Smooth muscle cell (in vitro differentiated cells): ENCODE measurements at regions not wholly inside any gene's neighbourhood (a gene's known extent, or its start where the extent isn't known, plus 50 kb on each side); places are given as distances from the start of the nearest gene placed in this dataset.
"Not testable (repeated sequence)": the region's sequence is repeated elsewhere in the genome, so short reads cannot be mapped to it uniquely, and the experiment has no call there.

Source experiments
- DNase-seq: peaks from one replicate; lab custom pipeline; 2025; ENCODE audit not compliant: unreplicated experiment; lab: John Stamatoyannopoulos, UW
- H2AFZ ChIP-seq: fragments of 200-600 bp; sonication (generic); 2 replicates; pipeline ENCODE4 v1.6.0; 2016; ENCODE audit warnings: antibody characterized with exemption, low read depth, mild to moderate bottlenecking
- H3F3A ChIP-seq: fragments of 200-600 bp; sonication (generic); 2 replicates; pipeline ENCODE4 v1.6.0; 2017; ENCODE audit warnings: antibody characterized with exemption, low read depth
- H3K27ac ChIP-seq: fragments of 200-600 bp; sonication (generic); 2 replicates; pipeline ENCODE4 v1.5.1; 2016; ENCODE audit warnings: low read depth, mild to moderate bottlenecking
- H3K27me3 ChIP-seq: fragments of 200-600 bp; sonication (generic); 2 replicates; pipeline ENCODE4 v1.6.1; 2016; ENCODE audit warnings: low read depth, mild to moderate bottlenecking
- H3K36me3 ChIP-seq: fragments of 200-600 bp; sonication (generic); 2 replicates; pipeline ENCODE4 v1.5.1; 2016; ENCODE audit warnings: low read depth
- H3K4me1 ChIP-seq: fragments of 200-600 bp; sonication (generic); 2 replicates; pipeline ENCODE4 v1.5.1; 2016; ENCODE audit warnings: low read depth
- H3K4me2 ChIP-seq: fragments of 200-600 bp; sonication (generic); 2 replicates; pipeline ENCODE4 v1.6.0; 2016; ENCODE audit warnings: mild to moderate bottlenecking
- H3K4me3 ChIP-seq: fragments of 200-600 bp; sonication (generic); 2 replicates; pipeline ENCODE4 v1.5.1; 2016; ENCODE audit warnings: mild to moderate bottlenecking
- H3K79me2 ChIP-seq: fragments of 200-600 bp; sonication (generic); 2 replicates; pipeline ENCODE4 v1.6.0; 2016; ENCODE audit warnings: low read depth, mild to moderate bottlenecking
- H3K9ac ChIP-seq: fragments of 200-600 bp; sonication (generic); 2 replicates; pipeline ENCODE4 v1.6.0; 2016; ENCODE audit warnings: low read depth
- H3K9me3 ChIP-seq: fragments of 200-600 bp; sonication (generic); replicated peaks from 2 replicates; pipeline ENCODE4 v1.5.1; 2016; ENCODE audit warnings: low read depth
- H4K20me1 ChIP-seq: fragments of 200-600 bp; sonication (generic); 2 replicates; pipeline ENCODE4 v1.6.0; 2016; ENCODE audit warnings: low read depth
- WGBS: methylation state at CpG from one replicate; pipeline ENCODE4 v1.1.7; 2016; ENCODE audit warnings: low lambda C conversion rate; 5-methylcytosine and 5-hydroxymethylcytosine counted together
- TF ChIP-seq, protein P1 (sequence below): fragments of 200-600 bp; sonication (generic); IDR thresholded peaks from 2 replicates; pipeline ENCODE4 v1.5.1; 2017; ENCODE audit warnings: borderline replicate concordance, mild to moderate bottlenecking, antibody characterized with exemption; ENCODE audit not compliant: insufficient read depth, poor library complexity, severe bottlenecking

- not testable (repeated sequence) for H3K9me3 ChIP-seq, DNase-seq, H2AFZ ChIP-seq, H3F3A ChIP-seq, H4K20me1 ChIP-seq, H3K4me1 ChIP-seq, H3K4me3 ChIP-seq, H3K36me3 ChIP-seq, H3K27me3 ChIP-seq, H3K9ac ChIP-seq, H3K79me2 ChIP-seq, H3K27ac ChIP-seq, H3K4me2 ChIP-seq
- over 99% methylated on average over 9 of the region's 9 CpGs for WGBS
Measured at GRCh38 chr5:86289786-86290185, 328.0 kb upstream of the COX7C start.

GRCh38 chr5:86292811-86293210 is 324.9 kb upstream of the COX7C start:
- H3K27ac ChIP-seq, DNase-seq, H3K4me3 ChIP-seq, H2AFZ ChIP-seq, H3K36me3 ChIP-seq, H3K4me1 ChIP-seq, H3K9me3 ChIP-seq, H3K79me2 ChIP-seq, H3K27me3 ChIP-seq, H4K20me1 ChIP-seq, H3K9ac ChIP-seq, H3K4me2 ChIP-seq, H3F3A ChIP-seq: not testable (repeated sequence)
- WGBS: 94% methylated on average over 6 of the region's 6 CpGs

GRCh38 chr5:86302643-86303042 is 315.1 kb upstream of the COX7C start:
- not testable (repeated sequence) for H3F3A ChIP-seq, H3K79me2 ChIP-seq, DNase-seq, H3K9ac ChIP-seq, H3K4me2 ChIP-seq, H4K20me1 ChIP-seq, H3K36me3 ChIP-seq, H3K4me3 ChIP-seq, H3K27ac ChIP-seq, H2AFZ ChIP-seq, H3K27me3 ChIP-seq, H3K9me3 ChIP-seq, H3K4me1 ChIP-seq
- WGBS: 94% methylated on average over 1 of the region's 1 CpG

GRCh38 chr5:86305050-86305449 is 312.7 kb upstream of the COX7C start:
- H3K36me3 ChIP-seq, H3K9ac ChIP-seq, H3K9me3 ChIP-seq, H3K27me3 ChIP-seq, DNase-seq, H3K27ac ChIP-seq, H3K4me2 ChIP-seq, H4K20me1 ChIP-seq, H3F3A ChIP-seq, H3K4me3 ChIP-seq, H2AFZ ChIP-seq, H3K4me1 ChIP-seq, H3K79me2 ChIP-seq: not testable (repeated sequence)
- TF ChIP-seq, protein P1, sequence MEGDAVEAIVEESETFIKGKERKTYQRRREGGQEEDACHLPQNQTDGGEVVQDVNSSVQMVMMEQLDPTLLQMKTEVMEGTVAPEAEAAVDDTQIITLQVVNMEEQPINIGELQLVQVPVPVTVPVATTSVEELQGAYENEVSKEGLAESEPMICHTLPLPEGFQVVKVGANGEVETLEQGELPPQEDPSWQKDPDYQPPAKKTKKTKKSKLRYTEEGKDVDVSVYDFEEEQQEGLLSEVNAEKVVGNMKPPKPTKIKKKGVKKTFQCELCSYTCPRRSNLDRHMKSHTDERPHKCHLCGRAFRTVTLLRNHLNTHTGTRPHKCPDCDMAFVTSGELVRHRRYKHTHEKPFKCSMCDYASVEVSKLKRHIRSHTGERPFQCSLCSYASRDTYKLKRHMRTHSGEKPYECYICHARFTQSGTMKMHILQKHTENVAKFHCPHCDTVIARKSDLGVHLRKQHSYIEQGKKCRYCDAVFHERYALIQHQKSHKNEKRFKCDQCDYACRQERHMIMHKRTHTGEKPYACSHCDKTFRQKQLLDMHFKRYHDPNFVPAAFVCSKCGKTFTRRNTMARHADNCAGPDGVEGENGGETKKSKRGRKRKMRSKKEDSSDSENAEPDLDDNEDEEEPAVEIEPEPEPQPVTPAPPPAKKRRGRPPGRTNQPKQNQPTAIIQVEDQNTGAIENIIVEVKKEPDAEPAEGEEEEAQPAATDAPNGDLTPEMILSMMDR: peak; percentile 53
- 0% methylated on average over 2 of the region's 2 CpGs for WGBS

- Histone ChIP-seq H3K4me1 (no peaks in the 10 kb centered on the region), H3K9me3 (no peaks in the 10 kb centered on the region), H3K4me2 (no peak overlapping the region), H3K79me2 (no peaks in the 10 kb centered on the region), H3F3A (no peaks in the 10 kb centered on the region), H3K27ac (no peak overlapping the region), H3K36me3 (no peaks in the 10 kb centered on the region), H4K20me1 (no peaks in the 10 kb centered on the region), H3K4me3 (no peak overlapping the region), H3K27me3 (no peaks in the 10 kb centered on the region), H2AFZ (no peak overlapping the region), H3K9ac (no peak overlapping the region)
- no peak for DNase-seq
- TF ChIP-seq, protein P1: no peak
Measured at GRCh38 chr5:86314951-86315350, 302.8 kb upstream of the COX7C start.
